Effector memory CD8-positive, alpha-beta T cell (primary cell): ENCODE measurements at regions not wholly inside any gene's neighbourhood (a gene's known extent, or its start where the extent isn't known, plus 50 kb on each side); places are given as distances from the start of the nearest gene placed in this dataset.
"Not testable (repeated sequence)": the region's sequence is repeated elsewhere in the genome, so short reads cannot be mapped to it uniquely, and the experiment has no call there.

ENCODE experiments used
- ATAC-seq: fragments of 150-1000 bp; cut with Tn5 transposase; replicated peaks from 2 replicates; pipeline ENCODE4 v1.10.0; 2021; ENCODE audit warnings: mild to moderate bottlenecking, moderate library complexity
- DNase-seq, 3 experiments: peaks; one replicate each; pipeline ENCODE4 v3.0.0; 2021
- H3K27ac Mint-ChIP-seq, 2 donors: one replicate each; pipeline ENCODE4 v1.8.0; 2022; ENCODE audit warnings: mild to moderate bottlenecking in 2 of 2, mixed read lengths in 2 of 2, moderate library complexity in 2 of 2
- H3K27me3 Mint-ChIP-seq, 2 donors: one replicate each; pipeline ENCODE4 v1.8.0; 2022; ENCODE audit warnings: mixed read lengths in 2 of 2
- H3K36me3 Mint-ChIP-seq: one replicate; pipeline ENCODE4 v1.8.0; 2022; ENCODE audit warnings: mild to moderate bottlenecking, moderate library complexity, mixed read lengths; ENCODE audit not compliant: insufficient read depth
- H3K4me1 Mint-ChIP-seq, 2 donors: one replicate each; pipeline ENCODE4 v1.8.0; 2022; ENCODE audit warnings: low read depth in 2 of 2, mixed read lengths in 2 of 2
- H3K4me3 Mint-ChIP-seq, 2 donors: one replicate each; pipeline ENCODE4 v1.8.0; 2022; ENCODE audit warnings: mild to moderate bottlenecking in 2 of 2, mixed read lengths in 2 of 2, moderate library complexity in 2 of 2
- H3K9me3 Mint-ChIP-seq, 2 donors: one replicate each; pipeline ENCODE4 v1.8.0; 2022; ENCODE audit warnings: mixed read lengths in 2 of 2

GRCh38 chr17:5888811-5889210 lies 181.4 kb upstream of the WSCD1 start:
- Mint-ChIP-seq H3K36me3 (no peaks in the 10 kb centered on the region), H3K4me3 (no peak overlapping the region), H3K27me3 (peaks cover 37 to 51% of the 10 kb centered on the region in 2 donors), H3K4me1 (no peaks in the 10 kb centered on the region), H3K27ac (no peak overlapping the region), H3K9me3 (no peaks in the 10 kb centered on the region)
- DNase-seq (no peak), ATAC-seq (no peak)

GRCh38 chr17:5892921-5893675 lies 177.1 kb upstream of the WSCD1 start:
- ATAC-seq (no peak), DNase-seq (no peak)
- H3K9me3 Mint-ChIP-seq = no peaks in the 10 kb centered on the region
- H3K4me3 Mint-ChIP-seq = no peak overlapping the region
- H3K27me3 Mint-ChIP-seq = peaks cover 44 to 58% of the 10 kb centered on the region in 2 donors
- no peak overlapping the region for H3K27ac Mint-ChIP-seq
- H3K36me3 Mint-ChIP-seq = no peaks in the 10 kb centered on the region
- H3K4me1 Mint-ChIP-seq = peaks cover 0 to 5% of the 10 kb centered on the region in 2 donors

- H3K9me3 Mint-ChIP-seq = no peaks in the 10 kb centered on the region
- no peaks in the 10 kb centered on the region for H3K36me3 Mint-ChIP-seq
- no peak overlapping the region for H3K4me3 Mint-ChIP-seq
- H3K27ac Mint-ChIP-seq = no peak overlapping the region
- DNase-seq (no peak), ATAC-seq (no peak)
- H3K4me1 Mint-ChIP-seq = peaks cover 0 to 5% of the 10 kb centered on the region in 2 donors
- H3K27me3 Mint-ChIP-seq = peaks cover 47 to 52% of the 10 kb centered on the region in 2 donors
These were observed 176.4 kb upstream of the WSCD1 start for GRCh38 chr17:5893741-5894140.

- DNase-seq (no peak), ATAC-seq (no peak)
- Mint-ChIP-seq H3K36me3 (no peaks in the 10 kb centered on the region), H3K9me3 (no peaks in the 10 kb centered on the region), H3K27ac (no peak overlapping the region), H3K4me3 (no peak overlapping the region), H3K4me1 (peaks cover 0 to 5% of the 10 kb centered on the region in 2 donors), H3K27me3 (peaks cover 37 to 42% of the 10 kb centered on the region in 2 donors)
These were observed 174.9 kb upstream of the WSCD1 start for GRCh38 chr17:5895276-5895675.

- H3K27ac Mint-ChIP-seq = no peak overlapping the region
- DNase-seq (no peak), ATAC-seq (no peak)
- no peaks in the 10 kb centered on the region for H3K9me3 Mint-ChIP-seq
- peaks cover 0 to 5% of the 10 kb centered on the region in 2 donors for H3K4me1 Mint-ChIP-seq
- H3K36me3 Mint-ChIP-seq = no peaks in the 10 kb centered on the region
- no peak overlapping the region for H3K4me3 Mint-ChIP-seq
- peaks cover 37 to 39% of the 10 kb centered on the region in 2 donors for H3K27me3 Mint-ChIP-seq
These were observed 174.0 kb upstream of the WSCD1 start for GRCh38 chr17:5896215-5896614.

GRCh38 chr17:5897275-5897911 lies 172.8 kb upstream of the WSCD1 start:
- ATAC-seq (no peak), DNase-seq (no peak)
- H3K4me1 Mint-ChIP-seq = peaks cover 0 to 5% of the 10 kb centered on the region in 2 donors
- H3K27ac Mint-ChIP-seq = no peak overlapping the region
- H3K36me3 Mint-ChIP-seq = no peaks in the 10 kb centered on the region
- H3K4me3 Mint-ChIP-seq = no peak overlapping the region
- peaks cover 36% of the 10 kb centered on the region in 2 donors for H3K27me3 Mint-ChIP-seq
- no peaks in the 10 kb centered on the region for H3K9me3 Mint-ChIP-seq

- ATAC-seq, H3K27ac Mint-ChIP-seq, DNase-seq, H3K36me3 Mint-ChIP-seq, H3K9me3 Mint-ChIP-seq, H3K4me1 Mint-ChIP-seq, H3K4me3 Mint-ChIP-seq: not testable (repeated sequence)
- peaks cover 30 to 34% of the 10 kb centered on the region in 2 donors for H3K27me3 Mint-ChIP-seq
These were observed 172.2 kb upstream of the WSCD1 start for GRCh38 chr17:5897981-5898380.

- H3K27me3 Mint-ChIP-seq = peaks cover 26 to 29% of the 10 kb centered on the region in 2 donors
- DNase-seq (no peak), ATAC-seq (no peak)
- H3K4me1 Mint-ChIP-seq = peaks cover 0 to 5% of the 10 kb centered on the region in 2 donors
- no peaks in the 10 kb centered on the region for H3K36me3 Mint-ChIP-seq
- no peak overlapping the region for H3K4me3 Mint-ChIP-seq
- H3K27ac Mint-ChIP-seq = no peak overlapping the region
- no peaks in the 10 kb centered on the region for H3K9me3 Mint-ChIP-seq
These were observed 171.8 kb upstream of the WSCD1 start for GRCh38 chr17:5898406-5898805.

GRCh38 chr17:5899496-5900195 lies 170.5 kb upstream of the WSCD1 start:
- no peak overlapping the region for H3K27ac Mint-ChIP-seq
- H3K27me3 Mint-ChIP-seq = peaks cover 20 to 25% of the 10 kb centered on the region in 2 donors
- peaks cover 0 to 5% of the 10 kb centered on the region in 2 donors for H3K4me1 Mint-ChIP-seq
- H3K36me3 Mint-ChIP-seq = no peaks in the 10 kb centered on the region
- DNase-seq = no peak
- no peak overlapping the region for H3K4me3 Mint-ChIP-seq
- H3K9me3 Mint-ChIP-seq = peaks cover 0 to 5% of the 10 kb centered on the region in 2 donors
- ATAC-seq = no peak

GRCh38 chr17:5901731-5902130 lies 168.4 kb upstream of the WSCD1 start:
- Mint-ChIP-seq H3K36me3 (no peaks in the 10 kb centered on the region), H3K4me1 (peaks cover 0 to 5% of the 10 kb centered on the region in 2 donors), H3K4me3 (no peak overlapping the region), H3K27ac (no peak overlapping the region), H3K27me3 (peaks cover 17 to 19% of the 10 kb centered on the region in 2 donors), H3K9me3 (peaks cover 0 to 12% of the 10 kb centered on the region in 2 donors)
- ATAC-seq = no peak
- no peak for DNase-seq

GRCh38 chr17:5902181-5903140 lies 167.7 kb upstream of the WSCD1 start:
- Mint-ChIP-seq H3K4me3 (no peak overlapping the region), H3K27me3 (peaks cover 15 to 17% of the 10 kb centered on the region in 2 donors), H3K9me3 (peaks cover 0 to 12% of the 10 kb centered on the region in 2 donors), H3K36me3 (no peaks in the 10 kb centered on the region), H3K27ac (no peak overlapping the region), H3K4me1 (peaks cover 0 to 2% of the 10 kb centered on the region in 2 donors)
- ATAC-seq (no peak), DNase-seq (no peak)

GRCh38 chr17:5911919-5912318 lies 158.3 kb upstream of the WSCD1 start:
- Mint-ChIP-seq H3K9me3 (no peaks in the 10 kb centered on the region), H3K27ac (no peak overlapping the region), H3K4me3 (no peak overlapping the region), H3K36me3 (no peaks in the 10 kb centered on the region), H3K4me1 (no peaks in the 10 kb centered on the region), H3K27me3 (peaks cover 12 to 25% of the 10 kb centered on the region in 2 donors)
- ATAC-seq = no peak
- no peak for DNase-seq
